OCI-LY7 (cell line): ENCODE measurements at regions not wholly inside any gene's neighbourhood (a gene's known extent, or its start where the extent isn't known, plus 50 kb on each side); places are given as distances from the start of the nearest gene placed in this dataset.

ENCODE experiments used
- EZH2phosphoT487 ChIP-seq: fragments of 200-600 bp; sonication (generic); IDR thresholded peaks from 2 replicates; pipeline ENCODE4 v1.6.1; 2018; ENCODE audit warnings: low read depth, borderline replicate concordance, mild to moderate bottlenecking, mixed run types, antibody characterized with exemption, low read length, moderate library complexity, mixed read lengths
- TF ChIP-seq, protein P1 (sequence below): fragments of 200-600 bp; sonication (generic); conservative IDR thresholded peaks from 2 replicates; pipeline ENCODE4 v1.5.1; 2014; ENCODE audit warnings: mild to moderate bottlenecking, antibody characterized with exemption, low read length, moderate library complexity, mixed read lengths

DNA sequence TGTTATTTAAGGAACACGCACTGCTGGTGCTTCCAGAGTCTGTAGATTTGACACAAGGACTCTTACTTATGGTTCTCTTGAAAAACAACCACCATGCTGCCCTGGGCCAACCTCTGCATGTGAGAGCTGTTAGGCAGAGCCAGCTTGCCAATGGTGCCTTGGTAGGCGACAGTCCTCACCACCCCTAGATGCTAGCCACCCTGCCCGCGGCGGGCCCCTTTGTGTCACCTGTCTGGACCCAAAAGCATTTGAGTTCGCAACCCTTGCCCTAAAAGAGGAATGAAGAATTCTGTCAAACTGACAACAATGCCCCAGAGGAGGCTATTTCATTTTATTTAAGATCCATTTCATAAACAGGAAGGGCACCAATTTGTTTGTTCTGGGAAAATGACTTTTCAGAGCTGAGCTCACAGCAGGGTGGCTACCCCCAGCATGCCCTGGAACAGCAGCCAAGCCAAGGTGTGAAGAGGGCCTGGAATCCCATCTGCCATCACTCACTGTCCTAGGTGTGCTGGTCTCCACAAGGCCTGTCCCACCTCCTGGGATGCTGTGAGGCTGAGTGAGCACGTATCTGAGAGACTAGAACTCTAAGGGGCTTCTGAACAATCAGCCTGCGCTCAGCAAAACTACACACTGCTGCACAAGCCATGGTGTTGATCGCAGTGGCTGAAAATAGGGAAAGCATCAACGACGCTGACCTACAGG lies 63.8 kb upstream of the FZD10 start:
- TF ChIP-seq, protein P1, sequence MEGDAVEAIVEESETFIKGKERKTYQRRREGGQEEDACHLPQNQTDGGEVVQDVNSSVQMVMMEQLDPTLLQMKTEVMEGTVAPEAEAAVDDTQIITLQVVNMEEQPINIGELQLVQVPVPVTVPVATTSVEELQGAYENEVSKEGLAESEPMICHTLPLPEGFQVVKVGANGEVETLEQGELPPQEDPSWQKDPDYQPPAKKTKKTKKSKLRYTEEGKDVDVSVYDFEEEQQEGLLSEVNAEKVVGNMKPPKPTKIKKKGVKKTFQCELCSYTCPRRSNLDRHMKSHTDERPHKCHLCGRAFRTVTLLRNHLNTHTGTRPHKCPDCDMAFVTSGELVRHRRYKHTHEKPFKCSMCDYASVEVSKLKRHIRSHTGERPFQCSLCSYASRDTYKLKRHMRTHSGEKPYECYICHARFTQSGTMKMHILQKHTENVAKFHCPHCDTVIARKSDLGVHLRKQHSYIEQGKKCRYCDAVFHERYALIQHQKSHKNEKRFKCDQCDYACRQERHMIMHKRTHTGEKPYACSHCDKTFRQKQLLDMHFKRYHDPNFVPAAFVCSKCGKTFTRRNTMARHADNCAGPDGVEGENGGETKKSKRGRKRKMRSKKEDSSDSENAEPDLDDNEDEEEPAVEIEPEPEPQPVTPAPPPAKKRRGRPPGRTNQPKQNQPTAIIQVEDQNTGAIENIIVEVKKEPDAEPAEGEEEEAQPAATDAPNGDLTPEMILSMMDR = no peak
- TF ChIP-seq EZH2phosphoT487 = no peak
